ENCODE measurements at regions not wholly inside any gene's neighbourhood (a gene's known extent, or its start where the extent isn't known, plus 50 kb on each side); places are given as distances from the start of the nearest gene placed in this dataset.

- Mint-ChIP-seq H3K9me3 (no peaks in the 10 kb centered on the region), H3K4me3 (no peak overlapping the region)
These were observed 332.4 kb downstream of the PCDH7 start for GRCh38 chr4:31052519-31052918.

GRCh38 chr4:31053451-31053850 lies 333.3 kb downstream of the PCDH7 start:
- no peak for TF ChIP-seq CTCF (conservative IDR thresholded peaks at IDR 0.05)
- H3K9me3 Mint-ChIP-seq = no peaks in the 10 kb centered on the region
- no peak overlapping the region for H3K27ac Mint-ChIP-seq
- H3K4me1 Mint-ChIP-seq (ENCODE audit: unreplicated experiment) = no peaks in the 10 kb centered on the region
- H3K36me3 Mint-ChIP-seq = peaks cover 4% of the 10 kb centered on the region
- no peak for DNase-seq (ENCODE audit: extremely low spot score, unreplicated experiment)
- H3K27me3 Mint-ChIP-seq = no peaks in the 10 kb centered on the region
- H3K4me3 Mint-ChIP-seq = no peak overlapping the region

More at GRCh38 chr4:31052519-31052918, 332.4 kb downstream of the PCDH7 start:
- no peaks in the 10 kb centered on the region for H3K27me3 Mint-ChIP-seq
- peaks cover 4% of the 10 kb centered on the region for H3K36me3 Mint-ChIP-seq
- DNase-seq (ENCODE audit: extremely low spot score, unreplicated experiment) = no peak
- TF ChIP-seq CTCF (conservative IDR thresholded peaks at IDR 0.05) = no peak
- no peak overlapping the region for H3K27ac Mint-ChIP-seq
- no peaks in the 10 kb centered on the region for H3K4me1 Mint-ChIP-seq (ENCODE audit: unreplicated experiment)

DNA sequence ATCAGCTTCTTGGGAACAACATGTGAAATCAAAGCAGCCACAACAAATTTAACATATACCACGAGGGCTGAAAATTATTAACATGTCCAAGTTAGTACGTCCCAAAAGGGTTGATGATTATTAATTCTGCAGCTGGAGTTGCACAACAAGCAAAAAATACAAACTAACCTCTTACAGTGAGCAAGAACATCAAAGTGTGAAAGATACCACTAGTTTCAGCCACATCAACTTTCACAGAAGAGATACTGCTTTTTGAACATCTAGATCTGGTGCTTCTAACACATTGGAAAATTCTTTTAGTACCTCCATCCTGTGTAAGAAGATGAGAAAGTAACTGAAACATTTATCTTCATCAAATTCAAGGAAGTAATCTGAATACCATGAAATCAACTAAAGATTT lies 334.1 kb downstream of the PCDH7 start:
- Mint-ChIP-seq H3K27me3 (no peaks in the 10 kb centered on the region), H3K4me1 (ENCODE audit: unreplicated experiment) (no peaks in the 10 kb centered on the region), H3K36me3 (peaks cover under 1% of the 10 kb centered on the region), H3K4me3 (no peak overlapping the region), H3K9me3 (no peaks in the 10 kb centered on the region), H3K27ac (no peak overlapping the region)
- no peak for DNase-seq (ENCODE audit: extremely low spot score, unreplicated experiment)
- no peak for TF ChIP-seq CTCF (conservative IDR thresholded peaks at IDR 0.05)

DNA sequence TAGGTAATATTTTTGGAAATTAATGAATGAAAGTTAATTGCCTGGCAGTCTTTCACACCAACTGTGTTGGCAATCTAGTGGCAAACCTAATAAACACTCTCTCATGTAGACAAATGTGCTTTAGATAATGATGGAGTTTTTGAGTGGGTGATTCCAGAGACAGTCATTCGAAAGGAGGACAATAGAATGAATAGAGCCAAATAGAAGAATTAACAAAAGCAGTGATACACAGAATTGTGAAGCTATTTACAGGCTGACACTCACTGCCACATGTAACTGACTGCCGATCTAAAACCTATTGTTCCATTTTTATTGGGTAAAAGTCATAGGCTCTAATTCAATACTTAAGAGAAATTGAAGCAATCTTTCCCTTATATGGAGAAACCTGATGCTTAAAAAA lies 338.5 kb downstream of the PCDH7 start:
- H3K36me3 Mint-ChIP-seq = no peaks in the 10 kb centered on the region
- peaks cover 5% of the 10 kb centered on the region for H3K4me1 Mint-ChIP-seq (ENCODE audit: unreplicated experiment)
- no peak for DNase-seq (ENCODE audit: extremely low spot score, unreplicated experiment)
- no peaks in the 10 kb centered on the region for H3K9me3 Mint-ChIP-seq
- H3K27ac Mint-ChIP-seq = no peak overlapping the region
- H3K4me3 Mint-ChIP-seq = no peak overlapping the region
- H3K27me3 Mint-ChIP-seq = no peaks in the 10 kb centered on the region
- no peak for TF ChIP-seq CTCF (conservative IDR thresholded peaks at IDR 0.05)

GRCh38 chr4:31059753-31060522 lies 339.8 kb downstream of the PCDH7 start:
- Mint-ChIP-seq H3K9me3 (no peaks in the 10 kb centered on the region), H3K27me3 (no peaks in the 10 kb centered on the region), H3K36me3 (no peaks in the 10 kb centered on the region), H3K4me1 (ENCODE audit: unreplicated experiment) (peaks cover 6% of the 10 kb centered on the region), H3K4me3 (no peak overlapping the region), H3K27ac (no peak overlapping the region)
- TF ChIP-seq CTCF (conservative IDR thresholded peaks at IDR 0.05) = no peak
- DNase-seq (ENCODE audit: extremely low spot score, unreplicated experiment) = no peak

All from type B pancreatic cell (in vitro differentiated cells).